ENCODE measurements at regions not wholly inside any gene's neighbourhood (a gene's known extent, or its start where the extent isn't known, plus 50 kb on each side); places are given as distances from the start of the nearest gene placed in this dataset.

- no peak for TF ChIP-seq CTCF (IDR thresholded peaks at IDR 0.05; ENCODE audit: extremely low read depth, missing control alignments)
- no peak for DNase-seq (ENCODE audit: low spot score)
Observed at GRCh38 chrX:148229801-148230303, 248.7 kb downstream of the FMR1NB start.

GRCh38 chrX:148259990-148260389 lies 240.4 kb upstream of the AFF2 start:
- no peak for DNase-seq (ENCODE audit: low spot score)

GRCh38 chrX:148265829-148266228 lies 234.6 kb upstream of the AFF2 start:
- TF ChIP-seq CTCF (IDR thresholded peaks at IDR 0.05; ENCODE audit: extremely low read depth, missing control alignments) = no peak

More at GRCh38 chrX:148259990-148260389, 240.4 kb upstream of the AFF2 start:
- no peak for TF ChIP-seq CTCF (IDR thresholded peaks at IDR 0.05; ENCODE audit: extremely low read depth, missing control alignments)

GRCh38 chrX:148268673-148269072 lies 231.7 kb upstream of the AFF2 start:
- no peak for TF ChIP-seq CTCF (IDR thresholded peaks at IDR 0.05; ENCODE audit: extremely low read depth, missing control alignments)
- DNase-seq (ENCODE audit: low spot score) = no peak

More at GRCh38 chrX:148265829-148266228, 234.6 kb upstream of the AFF2 start:
- DNase-seq (ENCODE audit: low spot score) = no peak

- TF ChIP-seq CTCF (IDR thresholded peaks at IDR 0.05; ENCODE audit: extremely low read depth, missing control alignments) = no peak
- no peak for DNase-seq (ENCODE audit: low spot score)
Observed at GRCh38 chrX:148269513-148269912, 230.9 kb upstream of the AFF2 start.

GRCh38 chrX:148270499-148270898 lies 229.9 kb upstream of the AFF2 start:
- no peak for DNase-seq (ENCODE audit: low spot score)

GRCh38 chrX:148271263-148271662 lies 229.2 kb upstream of the AFF2 start:
- DNase-seq (ENCODE audit: low spot score) = no peak
- no peak for TF ChIP-seq CTCF (IDR thresholded peaks at IDR 0.05; ENCODE audit: extremely low read depth, missing control alignments)

More at GRCh38 chrX:148270499-148270898, 229.9 kb upstream of the AFF2 start:
- TF ChIP-seq CTCF (IDR thresholded peaks at IDR 0.05; ENCODE audit: extremely low read depth, missing control alignments) = no peak
